GM21529 (cell line): ENCODE measurements at regions not wholly inside any gene's neighbourhood (a gene's known extent, or its start where the extent isn't known, plus 50 kb on each side); places are given as distances from the start of the nearest gene placed in this dataset.
"Not testable (repeated sequence)": the region's sequence is repeated elsewhere in the genome, so short reads cannot be mapped to it uniquely, and the experiment has no call there.

Experiments
- ATAC-seq: cut with Tn5 transposase; IDR thresholded peaks from one replicate; pipeline ENCODE4 v1.9.1; 2021; ENCODE audit not compliant: unreplicated experiment

GRCh38 chr14:87640553-87640952 is 352.4 kb downstream of the GALC start:
- ATAC-seq, result no peak

GRCh38 chr14:87638196-87638595 is 354.8 kb downstream of the GALC start:
- no peak for ATAC-seq

- ATAC-seq, result no peak
These were observed 357.5 kb downstream of the GALC start for GRCh38 chr14:87635442-87635841.

DNA sequence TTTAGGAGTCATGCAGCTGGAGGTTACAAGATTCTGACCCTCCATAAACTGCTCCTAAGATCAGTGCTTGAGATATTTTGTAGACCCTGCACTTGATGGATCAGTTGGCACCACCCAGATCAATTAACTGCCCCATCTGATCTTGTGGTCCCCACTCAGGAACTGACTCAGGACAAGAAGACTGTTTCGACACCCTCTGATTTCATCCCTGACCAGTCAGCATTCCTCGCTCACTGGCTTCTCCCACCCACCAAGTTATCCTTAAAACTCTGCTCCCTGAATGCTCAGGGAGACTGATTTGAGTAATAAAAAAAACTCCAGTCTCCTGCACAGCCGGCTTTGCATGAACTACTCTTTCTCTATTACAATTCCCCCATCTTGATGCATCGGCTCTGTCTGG is 360.2 kb downstream of the GALC start:
- no peak for ATAC-seq

- no peak for ATAC-seq
These were observed 362.1 kb downstream of the GALC start for GRCh38 chr14:87630846-87631245.

- ATAC-seq, result no peak
These were observed 363.2 kb downstream of the GALC start for GRCh38 chr14:87629788-87630187.

DNA sequence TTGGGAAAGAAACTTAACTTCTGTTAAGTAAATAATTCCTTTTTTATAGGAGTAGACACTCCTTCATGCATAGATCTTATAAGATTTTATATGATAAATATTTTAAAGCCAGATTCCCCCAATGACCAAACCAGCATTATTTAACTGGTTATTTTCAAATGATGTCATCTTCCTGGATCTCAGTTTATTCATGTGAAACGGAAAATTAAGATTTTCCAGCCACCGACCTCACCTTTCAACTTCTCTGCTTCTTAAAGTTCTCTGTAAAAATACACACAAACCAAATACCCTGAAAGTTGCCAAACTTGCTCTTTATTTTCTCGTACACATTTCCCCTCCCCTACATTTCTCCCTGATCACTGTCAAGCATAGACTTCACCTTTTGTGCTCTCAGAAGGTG is 364.2 kb downstream of the GALC start:
- no peak for ATAC-seq

GRCh38 chr14:87628129-87628528 is 364.9 kb downstream of the GALC start:
- no peak for ATAC-seq

GRCh38 chr14:87626266-87626665 is 366.7 kb downstream of the GALC start:
- no peak for ATAC-seq

- ATAC-seq, result no peak
These were observed 369.4 kb downstream of the GALC start for GRCh38 chr14:87623616-87624015.

DNA sequence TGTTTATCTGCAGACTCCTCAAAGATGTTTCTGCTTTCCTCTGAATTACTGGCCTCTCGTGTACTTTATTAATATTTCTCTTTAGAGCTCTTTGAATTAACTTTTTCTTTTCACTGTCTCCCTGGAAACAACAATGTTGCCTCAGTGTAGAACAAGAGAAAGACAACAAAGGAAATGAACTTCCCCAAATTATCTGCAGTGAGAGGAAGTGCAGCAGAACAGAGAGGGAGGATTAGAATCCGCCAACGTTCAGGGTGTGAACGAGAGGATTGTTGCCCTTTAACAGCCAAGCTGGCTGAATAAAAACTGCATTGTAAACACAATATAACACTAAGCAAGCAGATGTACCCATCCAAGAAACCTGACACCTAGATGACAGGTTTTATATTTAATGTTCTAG is 375.9 kb downstream of the GALC start:
- ATAC-seq, result no peak

GRCh38 chr14:87615822-87616679 is 376.9 kb downstream of the GALC start:
- peak; percentile 94 for ATAC-seq

GRCh38 chr14:87615047-87615446 is 377.9 kb downstream of the GALC start:
- no peak for ATAC-seq

- ATAC-seq, result no peak
These were observed 379.1 kb downstream of the GALC start for GRCh38 chr14:87613881-87614280.

GRCh38 chr14:87607056-87607455 is 385.9 kb downstream of the GALC start:
- not testable (repeated sequence) for ATAC-seq

DNA sequence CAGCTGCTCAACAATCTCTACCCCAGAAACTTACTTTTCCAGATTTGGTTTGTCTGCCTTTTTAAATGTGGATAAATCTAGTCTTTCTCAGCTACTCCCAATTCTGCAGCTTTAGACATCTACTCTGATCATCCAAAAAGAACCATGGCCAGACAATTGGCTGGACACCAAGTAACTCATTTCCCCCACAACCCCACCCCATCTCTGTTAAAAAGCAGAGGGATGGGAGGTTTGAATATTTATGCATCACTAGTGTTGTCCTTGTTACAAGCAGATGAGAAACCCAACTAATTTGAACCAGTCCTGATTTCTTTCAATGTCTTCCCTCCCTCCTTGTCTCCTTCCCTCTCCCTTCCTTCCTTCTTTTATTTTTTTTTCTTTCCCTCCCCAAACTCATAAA is 391.9 kb downstream of the GALC start:
- ATAC-seq, result no peak

DNA sequence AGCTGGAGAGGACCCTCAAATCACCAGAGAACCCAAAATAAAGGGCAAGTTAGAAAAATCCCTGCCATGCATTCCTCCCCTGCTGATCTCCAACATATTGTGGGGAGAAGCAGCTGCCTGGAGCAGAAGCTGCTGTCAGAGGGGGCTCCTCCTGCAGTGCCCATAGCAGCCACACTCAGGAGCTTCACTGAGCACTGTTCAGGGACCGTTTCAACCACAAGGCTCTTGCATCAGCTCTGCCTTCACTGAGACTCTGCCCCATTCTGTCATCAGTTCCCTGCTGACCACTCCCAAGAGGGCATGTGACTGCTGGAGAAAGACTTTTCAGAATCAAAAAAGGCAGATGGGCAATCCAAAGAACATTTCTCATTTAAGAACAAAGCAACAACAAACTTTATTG is 392.7 kb downstream of the GALC start:
- no peak for ATAC-seq

GRCh38 chr14:87581298-87581697 is 411.7 kb downstream of the GALC start:
- ATAC-seq, result no peak

- no peak for ATAC-seq
These were observed 413.9 kb downstream of the GALC start for GRCh38 chr14:87579036-87579435.

DNA sequence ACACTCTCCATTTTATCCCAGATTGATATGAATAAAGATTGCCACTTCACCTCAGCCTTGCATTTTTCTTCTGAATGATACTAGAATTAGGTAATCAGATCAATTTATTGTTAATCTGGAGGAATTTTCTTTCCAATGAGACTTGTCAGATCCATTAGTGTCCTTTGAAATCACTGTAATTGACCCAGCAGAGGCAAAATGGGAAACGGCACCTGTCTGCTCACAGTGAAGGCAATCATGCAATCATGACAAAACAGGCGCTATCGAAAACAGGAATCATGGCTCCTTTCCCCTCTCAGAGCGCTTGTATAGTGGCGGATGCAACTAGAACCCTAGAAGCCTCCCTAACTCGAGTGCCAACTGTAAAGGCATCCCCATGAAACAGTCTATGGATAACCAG is 417.6 kb downstream of the GALC start:
- ATAC-seq, result no peak

DNA sequence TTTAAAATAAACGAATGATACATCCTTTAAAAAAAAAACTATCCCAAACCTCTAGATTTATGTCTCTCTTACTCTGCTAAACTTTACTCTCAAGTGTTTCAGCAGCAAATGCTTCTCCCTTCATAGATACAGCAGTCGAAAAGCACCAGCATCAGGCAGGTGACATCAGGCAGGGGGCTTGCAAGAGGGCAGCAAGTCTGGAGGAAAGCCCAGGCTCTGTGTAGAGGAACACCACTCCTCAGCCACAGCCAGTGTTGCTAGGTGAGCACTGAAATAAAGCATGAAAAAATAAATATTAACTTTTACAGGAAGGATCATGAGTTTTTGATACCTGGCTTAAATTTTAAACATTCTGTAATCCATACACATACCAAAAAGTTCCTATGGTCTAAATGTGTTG is 419.4 kb downstream of the GALC start:
- ATAC-seq, result no peak

DNA sequence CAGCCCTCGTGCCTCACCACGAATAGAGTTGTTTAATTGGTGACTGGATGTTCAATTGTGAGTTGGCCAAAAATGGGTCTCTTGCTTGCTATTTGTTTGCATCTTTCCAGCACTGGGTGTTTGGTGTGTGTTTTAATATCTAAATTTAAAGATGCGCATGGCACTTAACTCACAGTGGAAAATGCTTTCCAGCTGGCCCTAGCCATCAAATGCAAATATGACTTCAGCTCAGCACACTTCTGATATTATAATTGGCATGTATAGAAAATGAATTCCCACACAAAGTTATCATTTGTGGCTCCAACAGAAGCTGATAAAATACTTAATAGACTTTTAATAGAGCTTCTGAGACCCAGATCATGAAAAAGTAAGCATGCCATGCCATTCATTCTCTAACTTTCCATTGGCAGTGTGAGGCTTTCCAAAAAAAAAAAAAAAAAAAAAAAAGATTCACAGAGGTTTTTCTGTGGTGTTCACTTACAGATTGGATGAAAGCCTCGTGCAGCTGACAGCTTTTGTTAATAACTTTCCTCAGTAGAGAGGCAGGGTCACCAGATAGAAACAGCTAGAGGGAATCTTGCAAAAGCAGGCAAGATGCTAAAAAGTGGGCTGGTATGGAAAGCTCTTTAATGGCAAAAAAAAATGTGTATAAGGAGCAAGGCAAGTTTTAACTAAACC is 425.2 kb downstream of the GALC start:
- no peak for ATAC-seq

DNA sequence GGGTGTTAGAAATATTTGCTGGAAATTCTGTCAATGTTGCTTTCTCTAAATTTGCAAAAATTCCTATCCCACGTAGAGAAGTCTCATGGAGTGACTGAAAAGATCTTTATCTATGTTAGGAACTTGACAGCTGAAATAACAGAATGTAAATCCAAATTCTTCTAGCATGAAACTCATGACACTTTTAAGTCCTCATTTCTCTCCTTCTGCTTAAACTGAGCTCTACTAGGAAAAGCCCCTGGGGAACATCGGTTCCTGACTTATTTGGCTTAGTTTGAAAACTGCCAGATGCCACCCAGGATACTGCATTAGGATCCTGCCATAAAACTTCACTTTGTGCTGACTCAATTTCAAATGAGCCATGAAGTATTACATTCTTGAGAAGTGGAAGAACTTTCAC is 426.0 kb downstream of the GALC start:
- no peak for ATAC-seq
